ENCODE measurements at regions not wholly inside any gene's neighbourhood (a gene's known extent, or its start where the extent isn't known, plus 50 kb on each side); places are given as distances from the start of the nearest gene placed in this dataset.

- TF ChIP-seq EZH2phosphoT487 (IDR thresholded peaks at IDR 0.05; ENCODE audit: low read length) (no peak), CTCF (IDR thresholded peaks at IDR 0.05; ENCODE audit: low read length) (no peak)
Observed at GRCh38 chr13:108387156-108387555, 117.6 kb downstream of the TNFSF13B start.

All from MM.1S (cell line).